Activated CD4-positive, alpha-beta T cell treated with anti-CD3 and anti-CD28 coated beads, Interleukin-2, amount 10 ng/mL, durations not matched to agents 24 days and 14 days (primary cell): ENCODE measurements at regions not wholly inside any gene's neighbourhood (a gene's known extent, or its start where the extent isn't known, plus 50 kb on each side); places are given as distances from the start of the nearest gene placed in this dataset.
A peak's percentile ranks its signal among the peaks of the same experiment; 100 is the strongest.
"Not testable (repeated sequence)": the region's sequence is repeated elsewhere in the genome, so short reads cannot be mapped to it uniquely, and the experiment has no call there.

Experiments
- DNase-seq: peaks from one replicate; pipeline ENCODE4 v3.0.0; 2022
- H3K27ac Mint-ChIP-seq: one replicate; pipeline ENCODE4 v1.8.0; 2022; ENCODE audit warnings: mild to moderate bottlenecking, mixed read lengths
- H3K27me3 Mint-ChIP-seq: one replicate; pipeline ENCODE4 v1.8.0; 2022; ENCODE audit warnings: mixed read lengths
- H3K36me3 Mint-ChIP-seq: one replicate; pipeline ENCODE4 v1.8.0; 2022; ENCODE audit warnings: low read depth, mild to moderate bottlenecking, mixed read lengths
- H3K4me1 Mint-ChIP-seq: one replicate; pipeline ENCODE4 v1.8.0; 2021; ENCODE audit warnings: mixed read lengths
- H3K4me3 Mint-ChIP-seq: one replicate; pipeline ENCODE4 v1.8.0; 2022; ENCODE audit warnings: mild to moderate bottlenecking, moderate library complexity, mixed read lengths
- H3K9me3 Mint-ChIP-seq: one replicate; pipeline ENCODE4 v1.8.0; 2021; ENCODE audit warnings: mixed read lengths
- intact Hi-C: fragments of 100-400 bp; cut with micrococcal nuclease; formaldehyde crosslinking; loops from one replicate; pipeline ENCODE4 v1.15.1; 2023

GRCh38 chr3:75582536-75582935 is 81.6 kb upstream of the FRG2C start:
- intact Hi-C loops, H3K27ac Mint-ChIP-seq, H3K9me3 Mint-ChIP-seq, H3K4me1 Mint-ChIP-seq, H3K36me3 Mint-ChIP-seq, DNase-seq, H3K4me3 Mint-ChIP-seq: not testable (repeated sequence)
- H3K27me3 Mint-ChIP-seq, result peaks cover 20% of the 10 kb centered on the region

- H3K27me3 Mint-ChIP-seq, result peaks cover 19% of the 10 kb centered on the region
- H3K36me3 Mint-ChIP-seq, DNase-seq, H3K4me1 Mint-ChIP-seq, H3K4me3 Mint-ChIP-seq, H3K27ac Mint-ChIP-seq, H3K9me3 Mint-ChIP-seq, intact Hi-C loops: not testable (repeated sequence)
Measured at GRCh38 chr3:75583116-75583515, 81.0 kb upstream of the FRG2C start.

- H3K36me3 Mint-ChIP-seq, H3K27me3 Mint-ChIP-seq, DNase-seq, H3K9me3 Mint-ChIP-seq, H3K27ac Mint-ChIP-seq, H3K4me1 Mint-ChIP-seq, intact Hi-C loops, H3K4me3 Mint-ChIP-seq: not testable (repeated sequence)
Measured at GRCh38 chr3:75587695-75588094, 76.4 kb upstream of the FRG2C start.

- DNase-seq, H3K4me1 Mint-ChIP-seq, H3K27ac Mint-ChIP-seq, H3K27me3 Mint-ChIP-seq, H3K9me3 Mint-ChIP-seq, H3K36me3 Mint-ChIP-seq, intact Hi-C loops, H3K4me3 Mint-ChIP-seq: not testable (repeated sequence)
Measured at GRCh38 chr3:75590382-75590781, 73.7 kb upstream of the FRG2C start.

- H3K36me3 Mint-ChIP-seq, H3K27me3 Mint-ChIP-seq, H3K4me1 Mint-ChIP-seq, intact Hi-C loops, H3K4me3 Mint-ChIP-seq, H3K27ac Mint-ChIP-seq, H3K9me3 Mint-ChIP-seq: not testable (repeated sequence)
- DNase-seq, result peak; percentile 68
Measured at GRCh38 chr3:75604286-75604934, 59.7 kb upstream of the FRG2C start.

DNA sequence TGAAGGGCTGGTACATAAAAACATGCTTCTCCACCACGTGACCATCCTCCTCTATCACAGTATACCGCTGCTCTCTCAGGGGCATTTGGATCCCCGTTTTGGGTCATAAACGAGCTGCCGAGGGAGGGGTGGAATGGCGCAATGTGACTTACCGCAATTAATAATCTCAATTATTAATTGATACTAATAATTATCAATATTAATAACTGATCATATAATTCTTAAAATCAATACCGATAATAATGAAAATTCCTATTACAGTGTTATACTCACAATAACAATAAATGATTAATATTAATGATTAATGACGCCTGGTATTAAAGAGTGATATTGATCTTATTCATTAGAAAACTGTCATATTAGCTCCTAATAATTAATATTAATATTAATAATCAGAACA is 56.1 kb upstream of the FRG2C start:
- intact Hi-C loops, H3K4me1 Mint-ChIP-seq, H3K27ac Mint-ChIP-seq, H3K9me3 Mint-ChIP-seq, H3K27me3 Mint-ChIP-seq, DNase-seq, H3K4me3 Mint-ChIP-seq, H3K36me3 Mint-ChIP-seq: not testable (repeated sequence)

- peak; percentile 68 for DNase-seq
- H3K9me3 Mint-ChIP-seq, H3K4me1 Mint-ChIP-seq, H3K36me3 Mint-ChIP-seq, H3K4me3 Mint-ChIP-seq, intact Hi-C loops, H3K27me3 Mint-ChIP-seq, H3K27ac Mint-ChIP-seq: not testable (repeated sequence)
Measured at GRCh38 chr3:75609598-75609997, 54.5 kb upstream of the FRG2C start.

DNA sequence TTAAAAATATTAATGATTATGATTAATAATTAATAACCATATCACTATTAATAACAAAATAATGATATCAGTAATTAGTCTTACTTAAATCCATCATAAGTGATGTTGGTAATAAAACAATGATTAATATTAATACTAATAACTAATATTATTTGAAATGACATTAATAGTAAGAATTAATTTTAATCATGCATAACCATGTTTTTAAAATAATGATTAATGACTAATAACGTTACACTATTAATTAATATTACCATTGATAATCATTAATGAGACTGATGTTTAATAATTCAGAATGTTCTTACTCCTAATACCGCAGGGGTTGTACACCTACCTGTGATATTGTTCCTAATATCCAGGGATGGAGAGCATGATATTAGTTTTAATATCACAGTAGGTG is 53.4 kb upstream of the FRG2C start:
- intact Hi-C loops, result no loop called here
- H3K27ac Mint-ChIP-seq, result no peak overlapping the region
- no peak for DNase-seq
- H3K9me3 Mint-ChIP-seq, result no peaks in the 10 kb centered on the region
- no peaks in the 10 kb centered on the region for H3K27me3 Mint-ChIP-seq
- no peak overlapping the region for H3K4me3 Mint-ChIP-seq
- H3K36me3 Mint-ChIP-seq, result no peaks in the 10 kb centered on the region
- no peaks in the 10 kb centered on the region for H3K4me1 Mint-ChIP-seq

GRCh38 chr3:75611724-75612460 is 52.2 kb upstream of the FRG2C start:
- H3K9me3 Mint-ChIP-seq, H3K27ac Mint-ChIP-seq, H3K36me3 Mint-ChIP-seq, H3K4me3 Mint-ChIP-seq, H3K4me1 Mint-ChIP-seq, H3K27me3 Mint-ChIP-seq, intact Hi-C loops: not testable (repeated sequence)
- peak; percentile 75 for DNase-seq
